Naive thymus-derived CD4-positive, alpha-beta T cell (primary cell): ENCODE measurements at regions not wholly inside any gene's neighbourhood (a gene's known extent, or its start where the extent isn't known, plus 50 kb on each side); places are given as distances from the start of the nearest gene placed in this dataset.
A peak's percentile ranks its signal among the peaks of the same experiment; 100 is the strongest.

Experiments
- ATAC-seq: fragments of 150-1000 bp; cut with Tn5 transposase; 2 replicates; pipeline ENCODE4 v1.10.0; 2021; ENCODE audit warnings: mild to moderate bottlenecking, moderate library complexity
- CTCF ChIA-PET: fragments of 350-600 bp; sonication (Branson Sonifier 250); formaldehyde crosslinking; loops from one replicate; lab custom pipeline; 2021; ENCODE audit warnings: antibody characterized with exemption; lab: Charles Lee
- POLR2A ChIA-PET: fragments of 350-600 bp; sonication (Branson Sonifier 250); formaldehyde crosslinking; loops from one replicate; lab custom pipeline; 2021; ENCODE audit warnings: antibody characterized with exemption, inconsistent platforms; lab: Charles Lee
- DNase-seq, 9 donors: peaks; one replicate each; pipeline versions ENCODE4 v3.0.0 to v3.0.0-alpha.2; 2020 to 2022; ENCODE audit warnings: mixed read lengths in 1 of 9
- H3K27ac ChIP-seq: one replicate; pipeline ENCODE4 v1.7.0; 2013; ENCODE audit warnings: mild to moderate bottlenecking, low read depth, low read length, moderate library complexity
- H3K27me3 ChIP-seq, 2 donors: one replicate each; pipeline ENCODE4 v1.7.0; 2013; ENCODE audit warnings: low read length in 2 of 2, mild to moderate bottlenecking in 2 of 2, moderate library complexity in 2 of 2; ENCODE audit not compliant: control insufficient read depth in 2 of 2, insufficient read depth in 2 of 2
- H3K36me3 ChIP-seq, 3 experiments: 1 replicate in 2 of 3; 2 replicates in 1 of 3; pipeline ENCODE4 v1.7.0; 2013; ENCODE audit warnings: low read length in 3 of 3, mild to moderate bottlenecking in 3 of 3, moderate library complexity in 1 of 3; ENCODE audit not compliant: insufficient read depth in 3 of 3, control insufficient read depth in 2 of 3
- H3K4me1 ChIP-seq, 2 donors: one replicate each; pipeline ENCODE4 v1.7.0; 2013; ENCODE audit warnings: low read length in 2 of 2, mild to moderate bottlenecking in 2 of 2, moderate library complexity in 1 of 2; ENCODE audit not compliant: control insufficient read depth in 2 of 2, insufficient read depth in 2 of 2
- H3K4me3 ChIP-seq: 2 replicates; pipeline ENCODE4 v1.7.0; 2013; ENCODE audit warnings: mild to moderate bottlenecking, low read length
- H3K9me3 ChIP-seq, 3 experiments: 1 replicate in 2 of 3; 2 replicates in 1 of 3; pipeline ENCODE4 v1.7.0; 2013; ENCODE audit warnings: low read length in 3 of 3; ENCODE audit not compliant: control insufficient read depth in 2 of 3
- H3K27ac Mint-ChIP-seq, 9 donors: one replicate each; pipeline ENCODE4 v1.8.0; 2020 to 2022; ENCODE audit warnings: mixed read lengths in 9 of 9, mild to moderate bottlenecking in 8 of 9, moderate library complexity in 5 of 9, inconsistent platforms in 2 of 9
- H3K27me3 Mint-ChIP-seq, 5 donors: one replicate each; pipeline ENCODE4 v1.8.0; 2021 to 2022; ENCODE audit warnings: mixed read lengths in 5 of 5, mild to moderate bottlenecking in 1 of 5
- H3K36me3 Mint-ChIP-seq, 5 donors: one replicate each; pipeline ENCODE4 v1.8.0; 2020 to 2022; ENCODE audit warnings: mixed read lengths in 5 of 5, mild to moderate bottlenecking in 3 of 5, inconsistent platforms in 1 of 5
- H3K4me1 Mint-ChIP-seq, 7 donors: one replicate each; pipeline ENCODE4 v1.8.0; 2020 to 2022; ENCODE audit warnings: mixed read lengths in 7 of 7, mild to moderate bottlenecking in 3 of 7, inconsistent platforms in 1 of 7
- H3K4me3 Mint-ChIP-seq, 10 donors: one replicate each; pipeline ENCODE4 v1.8.0; 2020 to 2022; ENCODE audit warnings: mild to moderate bottlenecking in 10 of 10, mixed read lengths in 10 of 10, moderate library complexity in 6 of 10, inconsistent platforms in 2 of 10
- H3K9me3 Mint-ChIP-seq, 11 donors: one replicate each; pipeline ENCODE4 v1.8.0; 2020 to 2022; ENCODE audit warnings: mixed read lengths in 11 of 11, mild to moderate bottlenecking in 4 of 11, inconsistent platforms in 1 of 11, moderate library complexity in 1 of 11
- intact Hi-C, 2 donors: fragments of 100-400 bp; cut with micrococcal nuclease; formaldehyde crosslinking; loops; one replicate each; pipeline ENCODE4 v1.15.1; 2023

GRCh38 chrX:39875834-39876628, 221.7 kb downstream of the BCOR start:
- Histone ChIP-seq H3K4me1 (peaks cover 2 to 3% of the 10 kb centered on the region in 2 donors), H3K27ac (no peak overlapping the region), H3K4me3 (no peak overlapping the region), H3K9me3 (no peaks in the 10 kb centered on the region), H3K36me3 (no peaks in the 10 kb centered on the region), H3K27me3 (no peaks in the 10 kb centered on the region)
- Mint-ChIP-seq H3K27ac (no peak overlapping the region), H3K4me3 (no peak overlapping the region), H3K27me3 (no peaks in the 10 kb centered on the region), H3K36me3 (no peaks in the 10 kb centered on the region), H3K4me1 (peaks cover 0 to 23% (median 13%) of the 10 kb centered on the region in 7 donors), H3K9me3 (peaks cover 0 to 3% (median 0%) of the 10 kb centered on the region in 11 donors)
- ATAC-seq (no peak), DNase-seq (no peak)
- POLR2A ChIA-PET: no interaction called here
- CTCF ChIA-PET: no interaction called here
- intact Hi-C loops: no loop called here

- ATAC-seq (no peak), DNase-seq (peak in 4 of 9 donors; percentile 15 to 19 (median 17))
- Histone ChIP-seq H3K9me3 (no peaks in the 10 kb centered on the region), H3K4me1 (no peaks in the 10 kb centered on the region), H3K36me3 (no peaks in the 10 kb centered on the region), H3K27ac (no peak overlapping the region), H3K27me3 (no peaks in the 10 kb centered on the region), H3K4me3 (no peak overlapping the region)
- Mint-ChIP-seq H3K36me3 (peaks cover 0 to 3% (median 0%) of the 10 kb centered on the region in 5 donors), H3K9me3 (peaks cover 0 to 3% (median 0%) of the 10 kb centered on the region in 11 donors), H3K4me3 (no peak overlapping the region), H3K27me3 (no peaks in the 10 kb centered on the region), H3K4me1 (peaks cover 0 to 17% (median 12%) of the 10 kb centered on the region in 7 donors), H3K27ac (peak overlapping the region in 2 of 9 donors; percentile 45 to 59)
- CTCF ChIA-PET: no interaction called here
- intact Hi-C loops: no loop called here
- POLR2A ChIA-PET: no interaction called here
Observed at GRCh38 chrX:39877905-39878304, 219.9 kb downstream of the BCOR start.

GRCh38 chrX:39883666-39884065, 214.1 kb downstream of the BCOR start:
- H3K36me3 Mint-ChIP-seq: peaks cover 0 to 14% (median 0%) of the 10 kb centered on the region in 5 donors
- H3K9me3 ChIP-seq: no peaks in the 10 kb centered on the region
- peak in 1 of 9 donors; percentile 31 for DNase-seq
- peak overlapping the region in 1 of 10 donors; percentile 60 for H3K4me3 Mint-ChIP-seq
- no peaks in the 10 kb centered on the region for H3K4me1 ChIP-seq
- ATAC-seq: peak; percentile 31
- no peaks in the 10 kb centered on the region for H3K36me3 ChIP-seq
- ChIA-PET POLR2A (no interaction called here), CTCF (no interaction called here)
- peaks cover 0 to 25% (median 4%) of the 10 kb centered on the region in 7 donors for H3K4me1 Mint-ChIP-seq
- H3K9me3 Mint-ChIP-seq: peaks cover 0 to 13% (median 0%) of the 10 kb centered on the region in 11 donors
- no peaks in the 10 kb centered on the region for H3K27me3 ChIP-seq
- H3K27ac Mint-ChIP-seq: peak overlapping the region in 2 of 9 donors; percentile 29 to 88
- no peak overlapping the region for H3K4me3 ChIP-seq
- intact Hi-C loops: no loop called here
- H3K27ac ChIP-seq: no peak overlapping the region
- H3K27me3 Mint-ChIP-seq: peaks cover 0 to 10% (median 0%) of the 10 kb centered on the region in 5 donors

- Mint-ChIP-seq H3K27ac (no peak overlapping the region), H3K4me3 (peak overlapping the region in 1 of 10 donors; percentile 7), H3K9me3 (peaks cover 0 to 13% (median 0%) of the 10 kb centered on the region in 11 donors), H3K4me1 (peaks cover 3 to 30% (median 6%) of the 10 kb centered on the region in 7 donors), H3K27me3 (peaks cover 0 to 10% (median 0%) of the 10 kb centered on the region in 5 donors), H3K36me3 (peaks cover 0 to 14% (median 0%) of the 10 kb centered on the region in 5 donors)
- no peaks in the 10 kb centered on the region for H3K36me3 ChIP-seq
- POLR2A ChIA-PET: no interaction called here
- CTCF ChIA-PET: no interaction called here
- no peak overlapping the region for H3K4me3 ChIP-seq
- no peak overlapping the region for H3K27ac ChIP-seq
- DNase-seq: no peak
- intact Hi-C loops: no loop called here
- H3K9me3 ChIP-seq: no peaks in the 10 kb centered on the region
- no peaks in the 10 kb centered on the region for H3K27me3 ChIP-seq
- ATAC-seq: no peak
- H3K4me1 ChIP-seq: peaks cover 0 to 1% of the 10 kb centered on the region in 2 donors
Observed at GRCh38 chrX:39886282-39886681, 211.5 kb downstream of the BCOR start.

- peaks cover 12 to 32% (median 15%) of the 10 kb centered on the region in 7 donors for H3K4me1 Mint-ChIP-seq
- intact Hi-C loops: no loop called here
- no peaks in the 10 kb centered on the region for H3K27me3 ChIP-seq
- no peaks in the 10 kb centered on the region for H3K9me3 ChIP-seq
- no peaks in the 10 kb centered on the region for H3K36me3 ChIP-seq
- peak overlapping the region in 4 of 9 donors; percentile 22 to 83 (median 58) for H3K27ac Mint-ChIP-seq
- H3K36me3 Mint-ChIP-seq: peaks cover 0 to 11% (median 0%) of the 10 kb centered on the region in 5 donors
- DNase-seq: no peak
- H3K27me3 Mint-ChIP-seq: peaks cover 0 to 10% (median 0%) of the 10 kb centered on the region in 5 donors
- peaks cover 0 to 9% of the 10 kb centered on the region in 2 donors for H3K4me1 ChIP-seq
- ChIA-PET CTCF (no interaction called here), POLR2A (no interaction called here)
- no peak overlapping the region for H3K27ac ChIP-seq
- H3K4me3 ChIP-seq: no peak overlapping the region
- no peak overlapping the region for H3K4me3 Mint-ChIP-seq
- H3K9me3 Mint-ChIP-seq: peaks cover 0 to 10% (median 0%) of the 10 kb centered on the region in 11 donors
- ATAC-seq: no peak
Observed at GRCh38 chrX:39888730-39889129, 209.0 kb downstream of the BCOR start.

GRCh38 chrX:39889704-39890103, 208.1 kb downstream of the BCOR start:
- Histone ChIP-seq H3K36me3 (no peaks in the 10 kb centered on the region), H3K27ac (no peak overlapping the region), H3K9me3 (no peaks in the 10 kb centered on the region), H3K27me3 (no peaks in the 10 kb centered on the region), H3K4me3 (no peak overlapping the region), H3K4me1 (peaks cover 0 to 9% of the 10 kb centered on the region in 2 donors)
- Mint-ChIP-seq H3K27me3 (peaks cover 0 to 10% (median 0%) of the 10 kb centered on the region in 5 donors), H3K9me3 (peaks cover 0 to 6% (median 0%) of the 10 kb centered on the region in 11 donors), H3K27ac (no peak overlapping the region), H3K4me3 (no peak overlapping the region), H3K4me1 (peaks cover 10 to 25% (median 16%) of the 10 kb centered on the region in 7 donors), H3K36me3 (peaks cover 0 to 6% (median 0%) of the 10 kb centered on the region in 5 donors)
- intact Hi-C loops: loop anchor here in 1 of 2 donors (5.0 kb wide), 1 partner anchor 32 kb away; no protein-coding TSS in a partner anchor
- ChIA-PET POLR2A (no interaction called here), CTCF (no interaction called here)
- ATAC-seq (no peak), DNase-seq (no peak)
